Small intestine (tissue), 7 donors: ENCODE measurements at regions not wholly inside any gene's neighbourhood (a gene's known extent, or its start where the extent isn't known, plus 50 kb on each side); places are given as distances from the start of the nearest gene placed in this dataset.

Source experiments
- DNase-seq, 2 donors: peaks; one replicate each; pipeline versions ENCODE4 v3.0.0 to v3.0.0-alpha.2; 2013
- FAIRE-seq: peaks from 2 replicates; lab custom pipeline; 2012; peaks lifted over from hg19 to GRCh38; lab: Jason Lieb, UNC
- H3K27ac ChIP-seq, 3 donors: one replicate each; pipeline ENCODE4 v1.5.1; 2013; ENCODE audit warnings: low read length in 2 of 3, mild to moderate bottlenecking in 2 of 3, control low read depth in 1 of 3, inconsistent platforms in 1 of 3, low read depth in 1 of 3, moderate library complexity in 1 of 3
- H3K27me3 ChIP-seq, 3 donors: one replicate each; pipeline ENCODE4 v1.6.1; 2013; ENCODE audit warnings: low read length in 3 of 3, inconsistent platforms in 1 of 3; ENCODE audit not compliant: control insufficient read depth in 3 of 3, insufficient read depth in 3 of 3
- H3K36me3 ChIP-seq, 3 donors: one replicate each; pipeline ENCODE4 v1.6.1; 2013; ENCODE audit warnings: low read length in 3 of 3, inconsistent platforms in 1 of 3, low read depth in 1 of 3, mild to moderate bottlenecking in 1 of 3, moderate library complexity in 1 of 3; ENCODE audit not compliant: control insufficient read depth in 3 of 3, insufficient read depth in 2 of 3
- H3K4me1 ChIP-seq, 3 donors: one replicate each; pipeline ENCODE4 v1.6.1; 2013; ENCODE audit warnings: low read length in 2 of 3, inconsistent platforms in 1 of 3, low read depth in 1 of 3, mild to moderate bottlenecking in 1 of 3, moderate library complexity in 1 of 3; ENCODE audit not compliant: control insufficient read depth in 3 of 3, insufficient read depth in 2 of 3
- H3K4me3 ChIP-seq, 3 donors: one replicate each; pipeline ENCODE4 v1.5.1; 2013; ENCODE audit warnings: low read length in 3 of 3, control low read depth in 1 of 3, inconsistent platforms in 1 of 3, low read depth in 1 of 3, mild to moderate bottlenecking in 1 of 3, moderate library complexity in 1 of 3
- H3K9me3 ChIP-seq, 2 donors: one replicate each; pipeline ENCODE4 v1.6.1; 2013; ENCODE audit warnings: low read depth in 1 of 2, low read length in 1 of 2; ENCODE audit not compliant: control insufficient read depth in 2 of 2, insufficient read depth in 1 of 2
- WGBS, 3 donors: extraction: QIAGEN DNeasy Blood & Tissue Kit; methylation state at CpG; one replicate each; pipeline ENCODE4 v1.1.7; 2013; 5-methylcytosine and 5-hydroxymethylcytosine counted together
- donor health status: healthy with polysubstance abuse.
- donor health status: control.
- donor health status: control.
- donor health status: Bipolar disorder and iron deficiency.
- donor health status: healthy.

DNA sequence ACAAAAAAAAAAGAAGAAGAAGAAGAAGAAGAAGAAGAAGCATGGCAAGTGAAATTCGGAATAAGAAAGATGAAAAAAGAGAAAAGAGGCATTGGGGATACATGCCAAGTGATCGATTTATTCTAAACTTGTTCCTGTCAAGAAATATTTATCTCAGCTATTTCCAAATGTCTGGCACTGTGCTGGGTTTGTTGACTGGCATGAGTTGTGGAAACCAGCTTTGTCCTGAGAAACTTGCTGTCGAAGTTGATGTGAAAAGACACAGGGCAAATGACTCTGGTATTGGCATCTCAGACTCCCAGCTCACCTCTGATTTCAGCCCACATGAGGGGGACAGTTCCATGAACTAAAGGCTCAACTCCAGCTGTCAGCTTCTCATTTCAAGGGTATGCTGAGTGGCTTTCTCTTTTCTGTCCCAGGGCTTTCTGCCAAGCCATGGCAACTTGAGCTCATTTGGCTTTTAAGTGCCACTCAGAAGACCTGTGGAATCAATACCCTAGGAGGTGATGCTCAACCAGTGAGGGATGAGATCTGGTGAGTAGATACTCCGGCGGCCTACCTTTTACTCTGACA lies 253.3 kb upstream of the JAG1 start:
- DNase-seq (no peak), FAIRE-seq (no peak)
- Histone ChIP-seq H3K27me3 (no peaks in the 10 kb centered on the region), H3K9me3 (no peaks in the 10 kb centered on the region), H3K27ac (no peak overlapping the region), H3K4me3 (no peak overlapping the region), H3K36me3 (no peaks in the 10 kb centered on the region), H3K4me1 (peaks cover 0 to 2% (median 0%) of the 10 kb centered on the region in 3 donors)
- 85 to 94% (median 87%) methylated on average over 5 of the region's 5 CpGs for WGBS, 3 donors

DNA sequence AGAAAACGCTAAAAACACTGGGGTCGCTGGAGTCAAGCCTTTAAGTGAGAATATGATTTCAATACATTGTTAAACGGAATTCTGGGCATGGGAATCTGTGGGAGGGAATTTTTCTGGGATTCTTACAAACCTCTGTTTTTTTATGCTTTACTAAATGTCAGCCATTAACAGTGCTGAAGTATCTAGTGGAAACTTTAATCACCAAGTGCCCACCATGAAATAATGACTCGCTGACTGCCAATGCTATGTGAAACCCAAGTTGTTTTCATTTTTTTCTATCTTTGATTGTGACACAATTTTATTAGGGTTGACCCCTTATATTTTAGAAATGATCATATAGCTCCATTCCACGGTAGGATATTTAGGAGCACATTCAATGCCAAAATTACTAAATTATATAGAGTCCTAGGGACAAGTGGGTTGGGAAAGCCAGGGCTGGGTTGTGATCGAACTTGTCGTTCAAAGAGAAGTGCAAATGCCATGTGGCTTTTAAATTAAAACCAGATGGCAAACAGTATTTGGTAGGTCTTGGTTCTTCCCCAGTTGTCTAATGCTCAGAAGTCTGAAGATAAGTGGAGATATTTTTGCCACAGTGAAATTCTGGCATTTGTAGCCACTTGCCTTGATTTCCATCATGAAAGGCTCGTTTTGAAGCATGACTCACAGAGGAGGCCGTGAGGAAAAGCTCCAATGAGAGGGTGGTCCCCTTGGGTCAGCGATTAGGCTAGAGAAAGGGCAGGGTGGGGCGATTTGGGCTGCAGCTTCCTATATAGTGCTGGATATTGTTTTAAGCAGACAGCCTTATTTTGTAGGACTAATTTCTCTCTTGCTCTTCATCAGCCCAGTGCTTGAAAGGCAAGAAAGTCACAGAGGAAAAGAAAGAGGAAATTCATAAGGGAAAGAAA lies 254.4 kb upstream of the JAG1 start:
- DNase-seq (no peak), FAIRE-seq (no peak)
- no peak overlapping the region for H3K27ac ChIP-seq
- no peak overlapping the region for H3K4me3 ChIP-seq
- WGBS, 3 donors, result 73 to 85% (median 80%) methylated on average over 11 of the region's 11 CpGs
- H3K36me3 ChIP-seq, result no peaks in the 10 kb centered on the region
- no peaks in the 10 kb centered on the region for H3K9me3 ChIP-seq
- H3K27me3 ChIP-seq, result no peaks in the 10 kb centered on the region
- H3K4me1 ChIP-seq, result peaks cover 0 to 2% (median 0%) of the 10 kb centered on the region in 3 donors

DNA sequence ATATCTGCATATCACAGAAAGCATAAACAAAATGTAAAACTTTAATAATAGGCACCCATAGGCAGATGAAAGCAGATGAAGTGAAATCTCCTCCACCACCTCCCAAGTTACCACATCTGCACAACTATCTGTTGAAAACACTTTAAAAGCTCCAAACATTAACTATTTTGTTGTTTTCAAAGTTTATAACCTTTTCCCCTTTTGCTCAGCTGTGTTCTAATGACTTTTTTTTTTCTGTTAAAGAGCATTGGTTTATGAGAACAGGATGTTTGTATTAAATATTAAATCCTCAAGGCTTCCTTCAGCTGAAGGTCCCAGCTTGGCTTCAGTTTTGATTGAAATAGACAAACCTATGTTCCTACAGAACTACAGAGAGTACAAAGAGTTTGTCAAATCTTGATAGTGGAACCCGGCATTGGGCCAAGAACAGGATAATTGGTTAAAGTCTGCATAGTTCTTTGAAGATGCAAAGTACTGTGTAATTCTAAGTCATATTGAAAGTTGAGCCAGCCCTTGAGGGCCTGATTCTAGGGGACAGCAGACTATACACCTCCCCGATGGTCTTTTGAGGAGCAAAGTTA lies 255.1 kb upstream of the JAG1 start:
- Histone ChIP-seq H3K27me3 (no peaks in the 10 kb centered on the region), H3K36me3 (no peaks in the 10 kb centered on the region), H3K4me3 (no peak overlapping the region), H3K27ac (no peak overlapping the region), H3K9me3 (no peaks in the 10 kb centered on the region), H3K4me1 (peaks cover 0 to 2% (median 0%) of the 10 kb centered on the region in 3 donors)
- WGBS, 3 donors, result 73 to 83% (median 79%) methylated on average over 2 of the region's 2 CpGs
- DNase-seq (no peak), FAIRE-seq (no peak)

- H3K27ac ChIP-seq, result no peak overlapping the region
- 71 to 91% (median 85%) methylated on average over 5 of the region's 5 CpGs for WGBS, 3 donors
- H3K9me3 ChIP-seq, result no peaks in the 10 kb centered on the region
- H3K4me3 ChIP-seq, result no peak overlapping the region
- FAIRE-seq (no peak), DNase-seq (no peak)
- no peaks in the 10 kb centered on the region for H3K27me3 ChIP-seq
- no peaks in the 10 kb centered on the region for H3K36me3 ChIP-seq
- H3K4me1 ChIP-seq, result no peaks in the 10 kb centered on the region
These were observed 262.0 kb upstream of the JAG1 start for GRCh38 chr20:10935658-10936402.

DNA sequence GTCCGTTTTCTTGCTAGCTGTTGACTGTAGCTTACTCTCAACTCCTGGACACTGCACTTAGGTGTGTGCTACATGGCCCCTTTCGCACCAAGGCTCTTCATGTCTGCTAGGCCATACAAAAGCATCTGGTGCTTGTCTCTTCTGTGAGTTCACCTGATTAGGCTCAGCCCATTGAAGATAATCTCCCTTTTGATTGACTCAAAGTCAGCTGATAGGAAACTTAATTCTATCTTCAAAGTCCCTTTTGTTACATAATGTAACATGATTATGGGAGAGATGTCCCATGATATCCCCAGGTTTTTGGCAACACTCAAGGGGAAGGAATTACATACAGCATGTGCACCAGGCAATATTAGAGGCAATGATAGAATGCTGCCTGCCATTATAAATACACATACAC lies 263.0 kb upstream of the JAG1 start:
- no peak for DNase-seq
- Histone ChIP-seq H3K4me1 (no peaks in the 10 kb centered on the region), H3K27ac (no peak overlapping the region), H3K4me3 (no peak overlapping the region), H3K36me3 (no peaks in the 10 kb centered on the region), H3K9me3 (no peaks in the 10 kb centered on the region), H3K27me3 (no peaks in the 10 kb centered on the region)
- 86 to 90% (median 87%) methylated on average over 2 of the region's 2 CpGs for WGBS, 3 donors
- FAIRE-seq, result no peak

GRCh38 chr20:10939331-10939941 lies 265.6 kb upstream of the JAG1 start:
- H3K4me1 ChIP-seq, result no peaks in the 10 kb centered on the region
- no peak for DNase-seq
- no peak for FAIRE-seq
- H3K9me3 ChIP-seq, result no peaks in the 10 kb centered on the region
- 93 to 94% (median 94%) methylated on average over 2 of the region's 2 CpGs for WGBS, 3 donors
- H3K36me3 ChIP-seq, result no peaks in the 10 kb centered on the region
- no peaks in the 10 kb centered on the region for H3K27me3 ChIP-seq
- no peak overlapping the region for H3K27ac ChIP-seq
- no peak overlapping the region for H3K4me3 ChIP-seq

DNA sequence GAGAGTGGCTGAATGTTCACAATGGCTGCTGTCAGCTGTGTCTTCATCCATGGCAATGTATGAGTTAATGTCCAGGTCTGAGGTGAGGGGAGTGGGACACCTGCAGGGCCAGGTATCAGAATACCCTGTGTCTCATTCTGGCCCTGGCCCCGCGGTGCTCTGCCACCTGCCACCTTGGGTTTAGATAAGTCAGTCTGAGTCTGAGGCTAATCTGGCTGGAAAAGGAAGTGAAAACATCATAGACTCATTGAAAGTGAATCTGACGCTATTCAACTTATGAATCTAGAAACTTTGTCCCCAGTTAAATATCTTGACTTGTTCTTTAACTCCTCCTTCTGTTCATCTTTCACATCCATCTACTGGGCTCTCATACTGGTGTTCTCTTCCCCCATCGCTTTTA lies 267.1 kb upstream of the JAG1 start:
- no peak for FAIRE-seq
- Histone ChIP-seq H3K27ac (no peak overlapping the region), H3K4me3 (no peak overlapping the region), H3K36me3 (no peaks in the 10 kb centered on the region), H3K4me1 (no peaks in the 10 kb centered on the region), H3K9me3 (no peaks in the 10 kb centered on the region), H3K27me3 (no peaks in the 10 kb centered on the region)
- WGBS, 3 donors, result 38 to 68% (median 44%) methylated on average over 4 of the region's 4 CpGs
- no peak for DNase-seq
